GM12878 (cell line): ENCODE measurements at regions not wholly inside any gene's neighbourhood (a gene's known extent, or its start where the extent isn't known, plus 50 kb on each side); places are given as distances from the start of the nearest gene placed in this dataset.

Experiments used
- ATAC-seq: fragments of 200-7000 bp; cut with Tn5 transposase; 3 replicates; pipeline ENCODE4 v1.9.1; 2020; ENCODE audit warnings: mild to moderate bottlenecking, moderate library complexity
- BruUV-seq: library from RNA; stranded (reverse); fragments of 400-500 nt; replicated peaks from 2 replicates; lab custom pipeline; 2021; lab: Mats Ljungman, UMichigan
- CTCF ChIA-PET: fragments of 300-600 bp; sonication (Branson Sonifier 250); formaldehyde crosslinking; extraction: SDS; loops from one replicate; lab custom pipeline; 2021; ENCODE audit warnings: inconsistent platforms; lab: Yijun Ruan, JAX
- POLR2A ChIA-PET: fragments of 350-600 bp; formaldehyde crosslinking; extraction: SDS; loops from one replicate; lab custom pipeline; 2021; ENCODE audit warnings: inconsistent platforms; lab: Charles Lee
- RAD21 ChIA-PET: fragments of 300-600 bp; sonication (Branson Sonifier 250); formaldehyde crosslinking; loops from one replicate; lab custom pipeline; 2023; ENCODE audit warnings: antibody characterized with exemption; ENCODE audit not compliant: unreplicated experiment; lab: Charles Lee
- SMC1A ChIA-PET: fragments of 300-600 bp; sonication (Branson Sonifier 250); formaldehyde crosslinking; loops from one replicate; lab custom pipeline; 2023; ENCODE audit not compliant: unreplicated experiment, uncharacterized antibody; lab: Charles Lee
- DNase-seq: peaks from one replicate; pipeline ENCODE4 v3.0.0-alpha.2; 2011; ENCODE audit warnings: low read depth, low spot score
- FAIRE-seq: peaks from 3 replicates; lab custom pipeline; 2011; peaks lifted over from hg19 to GRCh38; lab: Jason Lieb, UNC
- H2AFZ ChIP-seq: 2 replicates; pipeline ENCODE4 v1.6.0; 2011; ENCODE audit warnings: low read depth, low read length, control low read depth; ENCODE audit not compliant: control insufficient read depth
- H3K27ac ChIP-seq: 2 replicates; pipeline ENCODE4 v1.5.1; 2011; ENCODE audit warnings: control low read depth; ENCODE audit not compliant: control insufficient read depth, insufficient read depth
- H3K27me3 ChIP-seq, 2 experiments: replicated peaks in 1 of 2; 2 replicates each; pipeline versions ENCODE4 v1.6.0 to v1.6.1; 2011; ENCODE audit warnings: low read length in 1 of 2; ENCODE audit not compliant: control insufficient read depth in 2 of 2, insufficient read depth in 2 of 2
- H3K36me3 ChIP-seq, 2 experiments: 2 replicates each; pipeline ENCODE4 v1.5.1; 2011; ENCODE audit warnings: low read length in 1 of 2; ENCODE audit not compliant: control insufficient read depth in 2 of 2, insufficient read depth in 2 of 2
- H3K4me1 ChIP-seq: 2 replicates; pipeline ENCODE4 v1.6.1; 2011; ENCODE audit warnings: mild to moderate bottlenecking, low read length, moderate library complexity, mixed read lengths; ENCODE audit not compliant: control insufficient read depth, insufficient read depth
- H3K4me2 ChIP-seq: 2 replicates; pipeline ENCODE4 v1.6.0; 2011; ENCODE audit warnings: control low read depth; ENCODE audit not compliant: control insufficient read depth, insufficient read depth
- H3K4me3 ChIP-seq: fragments of 200-600 bp; sonication (generic); 2 replicates; pipeline ENCODE4 v1.5.1; 2016
- H3K79me2 ChIP-seq: 2 replicates; pipeline ENCODE4 v1.6.0; 2011; ENCODE audit warnings: low read length; ENCODE audit not compliant: control insufficient read depth, insufficient read depth
- H3K9ac ChIP-seq: 2 replicates; pipeline ENCODE4 v1.8.0; 2011; ENCODE audit warnings: low read length, control low read depth, mixed read lengths; ENCODE audit not compliant: control insufficient read depth, insufficient read depth
- H3K9me3 ChIP-seq: replicated peaks from 3 replicates; pipeline ENCODE4 v1.5.1; 2011; ENCODE audit warnings: mild to moderate bottlenecking, low read length; ENCODE audit not compliant: control insufficient read depth, insufficient read depth
- H4K20me1 ChIP-seq: 2 replicates; pipeline ENCODE4 v1.6.0; 2011; ENCODE audit not compliant: control insufficient read depth, insufficient read depth
- BRCA1 ChIP-seq: IDR thresholded peaks from 2 replicates; pipeline ENCODE4 v1.6.1; 2011; ENCODE audit warnings: low read depth, low read length, improper control_type of control experiment
- CREB1 ChIP-seq: IDR thresholded peaks from 2 replicates; pipeline ENCODE4 v1.6.1; 2012; ENCODE audit warnings: low read depth, mild to moderate bottlenecking, inconsistent platforms
- E4F1 ChIP-seq: fragments of 450-650 bp; IDR thresholded peaks from 2 replicates; pipeline ENCODE4 v1.6.1; 2018; ENCODE audit warnings: borderline replicate concordance, mild to moderate bottlenecking; ENCODE audit not compliant: partially characterized antibody
- EGR1 ChIP-seq, 2 experiments: IDR thresholded peaks; 1 replicate in 1 of 2; 2 replicates in 1 of 2; pipeline ENCODE4 v1.6.1; 2011 to 2012; ENCODE audit warnings: low read depth in 2 of 2, low read length in 2 of 2, borderline replicate concordance in 1 of 2, mild to moderate bottlenecking in 1 of 2, moderate library complexity in 1 of 2
- PAX5 ChIP-seq: IDR thresholded peaks from 2 replicates; pipeline ENCODE4 v1.6.1; 2011; ENCODE audit warnings: low read depth, low read length, borderline replicate concordance
- PAX8 ChIP-seq: fragments of 450-650 bp; IDR thresholded peaks from 2 replicates; pipeline ENCODE4 v1.6.1; 2017; ENCODE audit warnings: mild to moderate bottlenecking, moderate library complexity
- PBX3 ChIP-seq: IDR thresholded peaks from 2 replicates; pipeline ENCODE4 v1.6.1; 2011; ENCODE audit warnings: mild to moderate bottlenecking, low read depth, low read length, moderate library complexity; ENCODE audit not compliant: insufficient replicate concordance
- RAD21 ChIP-seq: IDR thresholded peaks from 2 replicates; pipeline ENCODE4 v1.6.1; 2011; ENCODE audit warnings: mild to moderate bottlenecking, low read depth, low read length, moderate library complexity; ENCODE audit not compliant: insufficient read depth
- RFX5 ChIP-seq: IDR thresholded peaks from 2 replicates; pipeline ENCODE4 v1.6.1; 2011; ENCODE audit warnings: low read depth, low read length, improper control_type of control experiment
- ZBTB40 ChIP-seq: fragments of 450-650 bp; IDR thresholded peaks from 2 replicates; pipeline ENCODE4 v1.6.1; 2016; ENCODE audit warnings: mild to moderate bottlenecking, moderate library complexity, borderline replicate concordance
- ZNF207 ChIP-seq: fragments of 450-650 bp; IDR thresholded peaks from 2 replicates; pipeline ENCODE4 v1.6.1; 2014; ENCODE audit warnings: antibody characterized with exemption, mild to moderate bottlenecking, borderline replicate concordance
- ZNF24 ChIP-seq: fragments of 450-650 bp; IDR thresholded peaks from 2 replicates; pipeline ENCODE4 v1.6.1; 2017; ENCODE audit warnings: antibody characterized with exemption, mild to moderate bottlenecking
- ZNF592 ChIP-seq: fragments of 450-650 bp; IDR thresholded peaks from 2 replicates; pipeline ENCODE4 v1.6.1; 2017; ENCODE audit warnings: mild to moderate bottlenecking, moderate library complexity
- WGBS: methylation state at CpG from one replicate; pipeline ENCODE4 v1.1.6; 2016; ENCODE audit warnings: low lambda C conversion rate; ENCODE audit not compliant: insufficient replicate concordance, insufficient coverage; ENCODE audit errors: missing lambda C conversion rate; 5-methylcytosine and 5-hydroxymethylcytosine counted together
- in situ Hi-C: fragments of 300-500 bp; cut with MboI; formaldehyde crosslinking; loops from 9 replicates; pipeline ENCODE4 v1.14.3; 2018; ENCODE audit warnings: mixed read lengths
- intact Hi-C: fragments of 100-400 bp; cut with micrococcal nuclease; formaldehyde crosslinking; loops from one replicate; pipeline ENCODE4 v1.14.2; 2022; ENCODE audit not compliant: unreplicated experiment

GRCh38 chr6:168169624-168170023 is 90.6 kb upstream of the FRMD1 start:
- Histone ChIP-seq H3K4me1 (no peaks in the 10 kb centered on the region), H2AFZ (no peak overlapping the region), H3K9me3 (peaks cover 2% of the 10 kb centered on the region; the same call in 1 of the 3 replicates), H3K9ac (no peak overlapping the region), H3K27me3 (no peaks in the 10 kb centered on the region), H3K4me2 (no peak overlapping the region), H4K20me1 (no peaks in the 10 kb centered on the region), H3K79me2 (no peaks in the 10 kb centered on the region), H3K4me3 (no peak overlapping the region), H3K27ac (no peak overlapping the region), H3K36me3 (no peaks in the 10 kb centered on the region)
- RAD21 ChIA-PET: no interaction called here
- intact Hi-C loops (no loop called here), in situ Hi-C loops (no loop called here)
- CTCF ChIA-PET: no interaction called here
- WGBS: 25% methylated on average over 9 of the region's 11 CpGs
- SMC1A ChIA-PET: interaction anchor here (1.3 kb wide), 1 partner anchor 8 kb away, joined by 3 read pairs; no protein-coding TSS in a partner anchor
- ATAC-seq: no peak
- FAIRE-seq: no peak
- POLR2A ChIA-PET: no interaction called here
- no peak for DNase-seq
- BruUV-seq: no TSS peak
- TF ChIP-seq ZBTB40 (no peak), ZNF24 (no peak), ZNF207 (no peak), RFX5 (no peak), RAD21 (no peak), E4F1 (no peak), PAX8 (no peak), CREB1 (no peak), EGR1 (IDR thresholded peaks at IDR 0.05; ENCODE audit: borderline replicate concordance in 1 of 2, low read depth in 2 of 2, low read length in 2 of 2) (no peak), BRCA1 (no peak), PBX3 (no peak), ZNF592 (no peak), PAX5 (no peak)
